Endodermal cell (in vitro differentiated cells): ENCODE measurements at regions not wholly inside any gene's neighbourhood (a gene's known extent, or its start where the extent isn't known, plus 50 kb on each side); places are given as distances from the start of the nearest gene placed in this dataset.

Experiments
- DNase-seq: peaks from one replicate; pipeline ENCODE4 v3.0.0-alpha.2; 2017
- H3K27ac ChIP-seq: 2 replicates; pipeline ENCODE4 v1.5.1; 2013; ENCODE audit warnings: mild to moderate bottlenecking, low read depth, low read length, moderate library complexity
- H3K27me3 ChIP-seq: 2 replicates; pipeline ENCODE4 v1.6.1; 2013; ENCODE audit warnings: mild to moderate bottlenecking, low read length, moderate library complexity; ENCODE audit not compliant: insufficient read depth, control insufficient read depth, poor library complexity, severe bottlenecking
- H3K36me3 ChIP-seq: 2 replicates; pipeline ENCODE4 v1.7.0; 2013; ENCODE audit warnings: mild to moderate bottlenecking, low read length, moderate library complexity; ENCODE audit not compliant: control insufficient read depth, insufficient read depth
- H3K4me1 ChIP-seq: one replicate; pipeline ENCODE4 v1.7.0; 2013; ENCODE audit warnings: low read length; ENCODE audit not compliant: control insufficient read depth, insufficient read depth
- H3K4me3 ChIP-seq: 2 replicates; pipeline ENCODE4 v1.5.1; 2013; ENCODE audit warnings: mild to moderate bottlenecking, low read length, moderate library complexity
- H3K9ac ChIP-seq: 2 replicates; pipeline ENCODE4 v1.6.1; 2013; ENCODE audit warnings: mild to moderate bottlenecking, low read length, moderate library complexity; ENCODE audit not compliant: poor library complexity, severe bottlenecking; ENCODE audit errors: extremely low read depth
- H3K9me3 ChIP-seq: 2 replicates; pipeline ENCODE4 v1.6.1; 2013; ENCODE audit warnings: mild to moderate bottlenecking, low read length, moderate library complexity; ENCODE audit not compliant: control insufficient read depth
- H3K27ac Mint-ChIP-seq: 2 replicates; pipeline ENCODE4 v1.8.0; 2020; ENCODE audit warnings: mixed read lengths
- H3K27me3 Mint-ChIP-seq: 2 replicates; pipeline ENCODE4 v1.8.0; 2021; ENCODE audit warnings: mild to moderate bottlenecking, mixed read lengths; ENCODE audit not compliant: insufficient read depth
- H3K36me3 Mint-ChIP-seq: 2 replicates; pipeline ENCODE4 v1.8.0; 2020; ENCODE audit warnings: low read depth, mixed read lengths
- H3K4me1 Mint-ChIP-seq: 2 replicates; pipeline ENCODE4 v1.8.0; 2020; ENCODE audit warnings: mixed read lengths
- H3K4me3 Mint-ChIP-seq: 2 replicates; pipeline ENCODE4 v1.8.0; 2020; ENCODE audit warnings: mild to moderate bottlenecking, moderate library complexity, mixed read lengths
- H3K9me3 Mint-ChIP-seq: 2 replicates; pipeline ENCODE4 v1.8.0; 2020; ENCODE audit warnings: mild to moderate bottlenecking, mixed read lengths
- CTCF ChIP-seq: fragments of 200-600 bp; sonication (generic); conservative IDR thresholded peaks from 2 replicates; pipeline ENCODE4 v1.5.0; 2021; ENCODE audit warnings: antibody characterized with exemption, mild to moderate bottlenecking
- WGBS, 2 experiments: methylation state at CpG; one replicate each; pipeline versions ENCODE4 v1.1.5 to v1.1.7; 2013; ENCODE audit warnings: missing lambda C conversion rate in 2 of 2, mixed read lengths in 1 of 2; ENCODE audit not compliant: insufficient coverage in 1 of 2, insufficient read length in 1 of 2; 5-methylcytosine and 5-hydroxymethylcytosine counted together

- H3K36me3 ChIP-seq, result no peaks in the 10 kb centered on the region
- TF ChIP-seq CTCF, result no peak
- WGBS, 2 experiments, result 87% methylated on average over 3 of the region's 3 CpGs; no CpG with 5 or more reads in 1 of the 2 experiments
- H3K27me3 Mint-ChIP-seq, result no peaks in the 10 kb centered on the region
- H3K9me3 ChIP-seq, result peaks cover 15% of the 10 kb centered on the region
- H3K4me1 Mint-ChIP-seq, result no peaks in the 10 kb centered on the region
- H3K36me3 Mint-ChIP-seq, result no peaks in the 10 kb centered on the region
- H3K4me1 ChIP-seq, result no peaks in the 10 kb centered on the region
- no peak overlapping the region for H3K27ac ChIP-seq
- DNase-seq, result no peak
- H3K4me3 ChIP-seq, result no peak overlapping the region
- H3K27me3 ChIP-seq, result no peaks in the 10 kb centered on the region
- peaks cover 21% of the 10 kb centered on the region for H3K9me3 Mint-ChIP-seq
- no peak overlapping the region for H3K9ac ChIP-seq
- H3K4me3 Mint-ChIP-seq, result no peak overlapping the region
- H3K27ac Mint-ChIP-seq, result no peak overlapping the region
Measured at GRCh38 chr2:187158452-187158851, 289.6 kb downstream of the CALCRL start.

GRCh38 chr2:187157046-187157445 lies 291.0 kb downstream of the CALCRL start:
- TF ChIP-seq CTCF, result no peak
- peaks cover 21% of the 10 kb centered on the region for H3K9me3 Mint-ChIP-seq
- no peak for DNase-seq
- Histone ChIP-seq H3K9ac (no peak overlapping the region), H3K27me3 (no peaks in the 10 kb centered on the region), H3K9me3 (peaks cover 15% of the 10 kb centered on the region), H3K4me3 (no peak overlapping the region), H3K36me3 (no peaks in the 10 kb centered on the region), H3K4me1 (no peaks in the 10 kb centered on the region), H3K27ac (no peak overlapping the region)
- no peaks in the 10 kb centered on the region for H3K36me3 Mint-ChIP-seq
- H3K4me1 Mint-ChIP-seq, result no peaks in the 10 kb centered on the region
- H3K27ac Mint-ChIP-seq, result no peak overlapping the region
- 80% methylated on average over 2 of the region's 2 CpGs; no CpG with 5 or more reads in 1 of the 2 experiments for WGBS, 2 experiments
- no peak overlapping the region for H3K4me3 Mint-ChIP-seq
- H3K27me3 Mint-ChIP-seq, result no peaks in the 10 kb centered on the region

GRCh38 chr2:187155476-187155875 lies 292.6 kb downstream of the CALCRL start:
- Mint-ChIP-seq H3K27ac (no peak overlapping the region), H3K4me1 (no peaks in the 10 kb centered on the region), H3K9me3 (peaks cover 21% of the 10 kb centered on the region), H3K36me3 (no peaks in the 10 kb centered on the region), H3K27me3 (no peaks in the 10 kb centered on the region), H3K4me3 (no peak overlapping the region)
- WGBS, 2 experiments, result 83% methylated on average over 1 of the region's 1 CpG; no CpG with 5 or more reads in 1 of the 2 experiments
- Histone ChIP-seq H3K27me3 (no peaks in the 10 kb centered on the region), H3K9me3 (peaks cover 15% of the 10 kb centered on the region), H3K4me1 (no peaks in the 10 kb centered on the region), H3K9ac (no peak overlapping the region), H3K36me3 (no peaks in the 10 kb centered on the region), H3K27ac (no peak overlapping the region), H3K4me3 (no peak overlapping the region)
- no peak for DNase-seq
- no peak for TF ChIP-seq CTCF
